Hypothalamus (tissue), 51 donors: ENCODE measurements at regions not wholly inside any gene's neighbourhood (a gene's known extent, or its start where the extent isn't known, plus 50 kb on each side); places are given as distances from the start of the nearest gene placed in this dataset.
"Not testable (repeated sequence)": the region's sequence is repeated elsewhere in the genome, so short reads cannot be mapped to it uniquely, and the experiment has no call there.

Experiments used
- DNase-seq, 51 donors: peaks; one replicate each; lab custom pipeline; 2025; lab: John Stamatoyannopoulos, UW

- no peak for DNase-seq
These were observed 190.5 kb downstream of the PTPRU start for GRCh38 chr1:29426701-29427279.

- DNase-seq, result no peak
These were observed 189.3 kb downstream of the PTPRU start for GRCh38 chr1:29425631-29426030.

- peak in 2 of 51 donors; percentile 24 to 34 for DNase-seq
These were observed 187.9 kb downstream of the PTPRU start for GRCh38 chr1:29424266-29424665.

- DNase-seq, result no peak
These were observed 183.9 kb downstream of the PTPRU start for GRCh38 chr1:29420202-29420601.

- no peak for DNase-seq
These were observed 181.6 kb downstream of the PTPRU start for GRCh38 chr1:29417971-29418370.

- DNase-seq, result no peak
These were observed 181.0 kb downstream of the PTPRU start for GRCh38 chr1:29417147-29417858.

GRCh38 chr1:29416267-29417146, 180.2 kb downstream of the PTPRU start:
- no peak for DNase-seq

GRCh38 chr1:29415861-29416260, 179.5 kb downstream of the PTPRU start:
- DNase-seq, result no peak

- no peak for DNase-seq
These were observed 179.0 kb downstream of the PTPRU start for GRCh38 chr1:29415156-29415830.

- DNase-seq, result no peak
These were observed 177.8 kb downstream of the PTPRU start for GRCh38 chr1:29414086-29414485.

- DNase-seq, result no peak
These were observed 177.3 kb downstream of the PTPRU start for GRCh38 chr1:29413661-29414060.

GRCh38 chr1:29412591-29412990, 176.3 kb downstream of the PTPRU start:
- no peak for DNase-seq

- DNase-seq, result no peak
These were observed 174.2 kb downstream of the PTPRU start for GRCh38 chr1:29410476-29410875.

- no peak for DNase-seq
These were observed 173.3 kb downstream of the PTPRU start for GRCh38 chr1:29409616-29410015.

- no peak for DNase-seq
These were observed 172.7 kb downstream of the PTPRU start for GRCh38 chr1:29408831-29409605.

- DNase-seq, result no peak
These were observed 170.5 kb downstream of the PTPRU start for GRCh38 chr1:29406814-29407213.

- not testable (repeated sequence) for DNase-seq
These were observed 163.9 kb downstream of the PTPRU start for GRCh38 chr1:29400203-29400602.

- no peak for DNase-seq
These were observed 163.1 kb downstream of the PTPRU start for GRCh38 chr1:29399465-29399864.

- DNase-seq, result no peak
These were observed 162.1 kb downstream of the PTPRU start for GRCh38 chr1:29398431-29398830.

- no peak for DNase-seq
These were observed 161.7 kb downstream of the PTPRU start for GRCh38 chr1:29397981-29398380.
